Central memory CD8-positive, alpha-beta T cell (primary cell): ENCODE measurements at regions not wholly inside any gene's neighbourhood (a gene's known extent, or its start where the extent isn't known, plus 50 kb on each side); places are given as distances from the start of the nearest gene placed in this dataset.
A peak's percentile ranks its signal among the peaks of the same experiment; 100 is the strongest.

Experiments
- ATAC-seq: fragments of 150-1000 bp; cut with Tn5 transposase; replicated peaks from 2 replicates; pipeline ENCODE4 v1.10.0; 2022; ENCODE audit warnings: mild to moderate bottlenecking, moderate FRiP score, moderate number of reproducible peaks; ENCODE audit not compliant: poor library complexity, severe bottlenecking; ENCODE audit errors: extremely low read depth
- DNase-seq, 2 donors: peaks; one replicate each; pipeline ENCODE4 v3.0.0; 2021; ENCODE audit warnings: low spot score in 2 of 2
- H3K27ac Mint-ChIP-seq: one replicate; pipeline ENCODE4 v1.8.0; 2022; ENCODE audit warnings: low read depth, mild to moderate bottlenecking, moderate library complexity, mixed read lengths
- H3K27me3 Mint-ChIP-seq: one replicate; pipeline ENCODE4 v1.8.0; 2022; ENCODE audit warnings: mixed read lengths
- H3K36me3 Mint-ChIP-seq: one replicate; pipeline ENCODE4 v1.8.0; 2022; ENCODE audit warnings: mild to moderate bottlenecking, moderate library complexity, mixed read lengths; ENCODE audit not compliant: insufficient read depth
- H3K4me1 Mint-ChIP-seq: one replicate; pipeline ENCODE4 v1.8.0; 2022; ENCODE audit warnings: mixed read lengths
- H3K4me3 Mint-ChIP-seq: one replicate; pipeline ENCODE4 v1.8.0; 2022; ENCODE audit warnings: mild to moderate bottlenecking, moderate library complexity, mixed read lengths
- H3K9me3 Mint-ChIP-seq: one replicate; pipeline ENCODE4 v1.8.0; 2022; ENCODE audit warnings: mixed read lengths

DNA sequence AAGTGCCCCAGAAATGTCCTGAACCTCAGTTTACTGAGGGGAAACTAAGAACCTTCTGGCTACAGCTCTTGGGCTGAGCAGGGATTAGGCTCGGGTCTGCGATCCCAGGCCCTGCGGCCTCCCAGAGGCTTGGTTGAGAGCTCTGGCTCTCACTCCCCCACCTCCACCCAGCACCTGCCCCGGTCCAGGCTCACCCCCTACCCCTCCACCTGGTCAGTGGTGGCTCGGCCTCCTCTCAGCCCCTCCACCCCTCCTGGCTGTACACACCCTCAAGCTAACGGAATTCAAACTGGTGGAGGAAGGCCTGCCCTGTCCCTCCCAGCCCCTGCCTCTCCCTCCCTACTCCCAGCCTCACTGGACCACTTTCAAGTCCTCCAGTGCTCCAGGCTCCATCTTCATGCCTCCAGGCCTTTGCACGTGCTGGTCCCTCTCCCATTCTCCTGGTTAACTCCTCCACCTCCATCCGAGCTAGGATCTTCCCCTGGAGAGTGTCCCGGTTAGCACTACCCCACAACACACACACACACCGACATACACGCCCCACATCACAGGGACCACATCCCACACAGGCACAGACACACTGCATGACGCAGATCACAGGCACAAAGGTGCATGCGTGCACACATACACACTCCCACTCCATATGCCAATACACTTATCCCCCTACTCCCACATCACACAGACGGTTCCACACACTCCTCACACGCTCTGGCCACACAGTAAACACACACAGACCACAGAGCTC lies 130.9 kb downstream of the C9orf50 start:
- H3K4me3 Mint-ChIP-seq, result peak overlapping the region; percentile 74
- peaks cover 26% of the 10 kb centered on the region for H3K36me3 Mint-ChIP-seq
- no peaks in the 10 kb centered on the region for H3K9me3 Mint-ChIP-seq
- peak overlapping the region; percentile 92 for H3K27ac Mint-ChIP-seq
- peaks cover 50% of the 10 kb centered on the region for H3K4me1 Mint-ChIP-seq
- DNase-seq (peak; percentile 35 to 38), ATAC-seq (peak; percentile 7)
- no peaks in the 10 kb centered on the region for H3K27me3 Mint-ChIP-seq

DNA sequence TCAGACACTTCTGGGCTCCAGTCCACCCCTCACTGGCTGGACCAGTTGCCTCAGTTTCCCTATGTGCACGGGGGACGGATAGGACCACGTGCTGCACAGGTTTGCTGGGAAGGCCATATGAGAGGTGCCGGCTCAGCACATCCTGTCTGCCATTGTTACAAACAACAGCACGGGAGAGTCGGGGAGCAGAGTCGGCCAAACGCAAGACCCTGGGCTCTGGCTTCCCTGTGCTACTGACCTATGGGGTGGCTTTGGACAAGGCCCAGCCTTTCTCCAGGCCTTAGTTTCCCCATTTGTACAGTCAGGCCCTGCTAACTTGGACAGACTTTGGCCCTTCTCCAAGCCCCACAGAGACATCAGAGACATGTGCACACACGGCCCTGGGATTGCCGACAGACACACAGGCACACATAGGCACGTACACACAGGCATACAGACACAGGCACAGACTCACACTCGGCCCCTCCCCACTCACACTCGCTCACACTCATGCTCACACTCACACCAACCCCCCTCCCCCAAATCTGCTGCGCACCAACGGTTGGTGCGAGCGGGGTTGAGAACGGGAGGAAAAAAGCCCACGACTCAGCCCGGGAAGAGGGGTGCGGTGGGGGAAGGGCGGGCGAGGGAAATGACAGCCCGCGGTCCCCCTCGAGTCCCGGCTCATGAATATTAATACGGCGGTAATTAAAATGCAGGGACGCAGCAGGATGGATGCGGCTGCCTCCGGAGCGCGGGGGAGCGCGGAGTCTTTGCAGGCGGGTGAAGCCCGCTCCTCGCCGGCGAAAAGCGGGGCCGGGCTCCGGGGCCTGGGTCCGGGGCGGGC lies 133.0 kb downstream of the C9orf50 start:
- ATAC-seq (peak; percentile 20), DNase-seq (peak in 1 of 2 donors; percentile 24)
- Mint-ChIP-seq H3K27me3 (no peaks in the 10 kb centered on the region), H3K4me3 (peak overlapping the region; percentile 74), H3K4me1 (peaks cover 45% of the 10 kb centered on the region), H3K27ac (peak overlapping the region; percentile 92), H3K36me3 (peaks cover 28% of the 10 kb centered on the region), H3K9me3 (no peaks in the 10 kb centered on the region)

DNA sequence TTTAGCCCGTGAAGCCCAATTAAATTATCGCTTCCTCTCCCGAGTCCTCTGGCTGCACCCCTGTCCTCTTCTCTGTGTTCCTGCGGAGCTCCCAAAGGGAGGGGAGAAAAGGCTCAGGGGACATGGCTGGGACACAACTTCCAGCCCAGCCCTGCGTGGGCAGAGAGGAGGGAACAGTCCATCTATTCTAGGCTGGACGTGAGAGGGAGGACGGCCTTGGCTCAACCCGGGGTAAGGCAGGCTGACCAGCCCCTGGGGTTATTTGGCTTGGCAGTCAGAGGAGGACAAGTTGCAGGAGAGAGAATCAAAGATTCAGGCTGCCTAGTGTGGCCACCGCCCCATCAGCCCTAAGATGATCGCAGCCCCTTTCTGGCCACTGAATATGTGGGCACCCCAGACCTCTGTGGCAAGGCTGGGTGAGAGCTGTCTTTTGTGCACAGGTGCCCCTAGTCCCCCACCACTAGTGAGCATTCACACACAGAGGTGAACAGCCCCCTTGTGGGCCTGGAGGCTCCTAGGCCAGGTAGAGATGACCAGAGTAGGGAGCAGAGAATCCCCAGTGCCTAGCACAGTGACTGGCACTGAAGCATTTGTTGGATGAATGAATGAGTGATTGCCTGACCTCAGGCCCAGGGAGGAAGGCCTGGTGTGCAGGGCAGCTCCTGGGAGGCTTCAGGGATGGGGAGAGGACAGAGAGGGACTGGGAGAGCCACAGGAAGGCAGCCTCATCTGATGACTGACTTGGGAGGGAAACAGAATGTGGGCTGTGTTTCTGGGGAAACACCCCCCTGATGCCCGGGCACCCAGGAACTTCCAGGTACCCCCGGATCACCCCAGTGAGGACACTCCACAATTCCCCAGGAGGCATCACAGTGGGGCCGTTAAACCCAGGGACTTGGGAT lies 133.9 kb downstream of the C9orf50 start:
- peaks cover 41% of the 10 kb centered on the region for H3K4me1 Mint-ChIP-seq
- ATAC-seq (no peak), DNase-seq (no peak)
- peak overlapping the region; percentile 92 for H3K27ac Mint-ChIP-seq
- H3K9me3 Mint-ChIP-seq, result no peaks in the 10 kb centered on the region
- no peaks in the 10 kb centered on the region for H3K27me3 Mint-ChIP-seq
- peak overlapping the region; percentile 74 for H3K4me3 Mint-ChIP-seq
- peaks cover 28% of the 10 kb centered on the region for H3K36me3 Mint-ChIP-seq

DNA sequence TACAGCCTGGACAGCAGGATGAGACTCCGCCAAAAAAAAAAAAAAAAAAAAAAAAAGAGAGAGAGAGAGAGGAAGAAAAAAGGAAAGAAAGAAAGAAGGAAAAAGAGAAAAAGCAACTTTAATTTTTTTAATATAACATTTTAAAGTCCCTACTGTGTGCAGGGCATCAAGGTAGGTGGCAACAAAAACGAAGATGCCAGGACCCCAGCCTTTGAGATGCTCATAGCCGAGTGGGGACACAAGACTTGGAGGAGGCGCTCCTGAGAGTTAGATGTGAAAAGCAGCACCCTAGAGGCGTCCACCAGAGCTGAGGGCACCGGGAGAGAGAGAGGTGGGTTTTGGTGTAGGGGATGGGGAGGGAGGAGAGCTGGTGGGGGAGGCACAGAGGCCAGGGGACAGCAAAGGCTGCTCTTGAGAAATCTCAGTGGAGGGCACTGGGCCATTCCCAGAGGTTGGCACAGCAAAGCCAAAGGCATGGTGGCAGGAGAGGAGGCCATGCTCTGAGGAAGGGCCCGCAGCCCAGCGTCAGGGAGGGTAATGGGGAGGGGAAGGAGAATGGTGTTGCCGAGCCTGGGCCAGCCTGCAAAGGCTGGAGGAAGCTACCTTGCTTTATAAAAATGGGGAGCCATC lies 135.6 kb downstream of the C9orf50 start:
- no peak for ATAC-seq
- Mint-ChIP-seq H3K36me3 (peaks cover 20% of the 10 kb centered on the region), H3K9me3 (no peaks in the 10 kb centered on the region), H3K27me3 (no peaks in the 10 kb centered on the region), H3K4me1 (peaks cover 26% of the 10 kb centered on the region), H3K4me3 (no peak overlapping the region), H3K27ac (peak overlapping the region; percentile 92)
- DNase-seq, result no peak

DNA sequence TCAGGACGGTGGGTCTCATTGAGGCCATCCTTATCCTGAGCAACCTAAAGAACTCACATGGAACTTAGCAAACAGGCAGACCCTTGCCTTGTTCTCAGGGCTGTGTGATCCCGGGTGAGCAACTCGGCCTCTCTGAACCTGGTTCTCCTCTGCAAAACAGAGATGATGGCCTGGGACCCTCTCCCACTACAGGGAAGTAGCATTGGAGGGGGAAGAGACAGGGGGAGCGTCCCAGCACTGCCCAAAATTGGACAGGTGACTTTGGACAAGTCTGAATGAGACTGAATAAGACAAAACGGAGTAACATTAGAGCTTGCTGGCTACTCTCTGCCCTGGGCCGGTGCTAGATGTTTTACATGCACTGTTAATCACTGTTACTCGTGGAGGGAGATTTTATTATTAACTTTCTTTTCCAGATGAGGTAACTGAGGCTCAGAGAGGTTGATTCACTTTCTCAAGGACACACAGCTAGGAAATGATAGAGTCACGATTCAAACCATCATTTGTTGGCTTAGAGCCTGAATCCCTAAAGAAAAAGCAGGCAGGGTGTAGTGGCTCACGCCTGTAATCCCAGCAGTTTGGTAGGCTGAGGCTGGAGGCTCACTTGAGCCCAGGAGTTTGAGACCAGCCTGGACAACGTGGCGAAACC lies 136.4 kb downstream of the C9orf50 start:
- DNase-seq, result no peak
- peaks cover 17% of the 10 kb centered on the region for H3K36me3 Mint-ChIP-seq
- no peaks in the 10 kb centered on the region for H3K9me3 Mint-ChIP-seq
- H3K4me3 Mint-ChIP-seq, result no peak overlapping the region
- H3K27me3 Mint-ChIP-seq, result no peaks in the 10 kb centered on the region
- H3K27ac Mint-ChIP-seq, result peak overlapping the region; percentile 76
- no peak for ATAC-seq
- peaks cover 23% of the 10 kb centered on the region for H3K4me1 Mint-ChIP-seq

DNA sequence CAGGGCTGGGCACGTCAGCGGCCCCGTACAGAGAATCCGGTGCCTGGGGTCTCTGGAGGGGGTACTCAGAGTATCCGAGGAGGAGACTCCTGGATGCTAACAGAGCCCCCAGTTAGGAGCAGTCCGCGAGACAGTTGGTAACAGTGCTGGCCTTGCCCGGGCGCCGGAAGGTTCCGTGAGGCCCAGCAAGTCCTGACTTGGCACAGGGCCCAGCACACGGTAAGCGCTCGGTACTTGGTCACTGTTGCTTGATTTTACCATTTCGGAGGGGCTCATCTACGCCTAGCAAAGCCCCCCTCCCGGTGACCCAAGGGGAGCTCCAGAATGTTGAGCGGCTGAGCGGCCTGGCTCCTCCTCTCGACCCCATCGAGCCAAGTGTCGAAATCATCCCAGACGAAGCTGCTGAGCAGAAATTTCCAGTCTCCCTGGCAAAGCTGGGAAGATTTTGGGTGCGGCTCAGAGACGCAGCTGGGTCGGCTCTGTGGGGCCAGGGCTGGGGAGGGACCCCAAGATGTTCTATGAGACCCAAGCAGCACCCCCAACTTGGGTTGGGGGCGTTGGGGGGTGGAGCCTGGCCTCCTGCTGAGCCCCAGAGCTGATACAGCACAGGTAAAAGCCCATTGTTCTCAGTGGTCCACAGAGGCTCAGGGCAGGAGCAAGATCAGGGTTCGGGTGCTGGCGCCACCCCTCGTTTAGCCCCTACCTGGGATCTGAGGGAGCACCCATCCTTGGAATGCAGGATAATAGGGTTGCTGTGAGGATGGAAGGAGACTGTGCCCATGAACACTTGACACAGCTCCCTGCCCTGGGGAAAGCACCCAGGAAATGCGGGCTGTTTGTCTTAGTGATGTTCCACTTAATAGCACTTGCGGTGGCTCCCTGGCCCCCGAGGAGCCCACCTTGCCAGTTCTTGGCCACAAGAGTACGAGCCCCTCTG lies 137.2 kb downstream of the C9orf50 start:
- Mint-ChIP-seq H3K27ac (peak overlapping the region; percentile 76), H3K4me1 (peaks cover 17% of the 10 kb centered on the region), H3K36me3 (peaks cover 13% of the 10 kb centered on the region), H3K9me3 (no peaks in the 10 kb centered on the region), H3K27me3 (no peaks in the 10 kb centered on the region), H3K4me3 (peak overlapping the region; percentile 58)
- DNase-seq, result no peak
- no peak for ATAC-seq

DNA sequence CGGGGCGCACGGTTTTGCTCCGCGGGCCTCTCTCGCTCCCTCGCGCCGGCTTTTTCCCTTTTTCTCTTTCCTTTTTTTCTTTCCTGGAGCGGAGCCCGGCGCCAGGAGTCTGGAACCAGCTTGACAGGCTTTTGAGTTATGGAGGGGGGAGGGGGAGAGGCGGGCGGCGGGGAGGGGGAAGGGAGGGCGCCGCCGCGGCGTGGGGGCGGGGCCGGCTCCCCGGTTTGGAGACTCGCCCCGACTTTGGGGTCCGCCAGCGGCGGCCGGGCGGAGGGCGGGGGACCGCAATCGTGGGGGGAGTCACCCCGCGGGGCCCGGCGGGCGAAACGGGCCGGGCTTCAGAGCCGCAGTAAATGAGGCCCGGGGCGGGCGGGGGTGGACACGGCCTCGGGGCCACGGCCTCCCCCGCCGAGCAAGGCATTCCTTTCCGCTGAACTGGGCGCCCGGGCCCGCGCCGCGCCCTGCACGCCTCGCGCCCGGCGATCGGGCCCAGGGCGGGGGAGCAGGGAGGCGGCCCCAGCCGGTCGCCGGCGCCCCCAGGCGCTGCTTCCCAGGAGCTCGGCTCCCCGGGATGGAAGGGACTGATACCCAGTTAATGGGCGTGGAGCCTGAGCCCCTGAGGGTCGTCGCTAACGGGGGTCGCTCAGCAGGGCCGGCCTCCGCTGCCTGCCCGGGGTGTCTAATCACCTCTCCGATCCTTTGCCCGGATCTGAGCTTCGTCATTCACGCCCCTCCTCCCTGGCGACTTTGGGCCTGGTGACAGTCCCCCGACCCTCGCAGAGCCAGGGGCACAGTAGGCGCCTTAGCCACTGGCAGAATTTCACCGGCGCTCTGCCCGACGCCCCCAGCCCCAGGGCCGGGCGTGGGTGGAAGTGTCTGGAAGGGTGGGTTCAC lies 138.1 kb downstream of the C9orf50 start:
- H3K27me3 Mint-ChIP-seq, result no peaks in the 10 kb centered on the region
- peaks cover 11% of the 10 kb centered on the region for H3K4me1 Mint-ChIP-seq
- no peak overlapping the region for H3K27ac Mint-ChIP-seq
- H3K4me3 Mint-ChIP-seq, result peak overlapping the region; percentile 58
- H3K36me3 Mint-ChIP-seq, result peaks cover 8% of the 10 kb centered on the region
- no peak for ATAC-seq
- H3K9me3 Mint-ChIP-seq, result no peaks in the 10 kb centered on the region
- no peak for DNase-seq

DNA sequence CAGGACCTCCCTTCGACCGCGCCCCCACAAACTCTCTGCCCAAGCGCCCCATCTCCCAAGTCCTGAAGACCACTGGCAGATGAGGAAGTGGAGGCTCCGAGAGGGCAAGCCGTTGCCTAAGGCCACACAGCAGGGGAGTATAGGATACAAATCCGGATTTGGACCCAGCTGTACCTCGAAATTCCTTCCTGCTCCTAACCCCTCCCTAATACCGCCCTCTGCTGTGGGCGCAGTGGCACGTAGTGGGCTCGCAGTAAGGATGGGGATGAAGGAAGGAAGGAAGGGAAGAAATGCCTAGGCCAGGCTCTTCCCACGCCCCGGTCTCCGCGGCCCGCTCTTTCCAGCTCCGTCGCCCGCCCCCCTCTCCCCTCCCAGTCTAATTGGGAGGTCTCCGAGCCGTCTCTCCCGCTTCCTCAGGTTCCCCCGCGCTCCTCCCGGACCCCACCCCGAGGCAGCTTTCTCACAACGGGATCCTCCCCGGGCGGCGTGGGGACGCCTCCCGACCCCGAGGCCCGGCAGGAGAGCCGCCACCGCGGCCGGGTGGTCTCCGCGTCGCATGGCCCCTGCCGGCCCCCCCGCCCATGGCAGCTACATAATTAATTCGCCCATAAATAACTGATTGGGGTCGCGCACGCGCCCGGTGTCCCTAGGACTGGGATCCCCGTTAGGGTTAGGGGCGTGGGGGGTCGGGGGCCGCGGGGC lies 138.9 kb downstream of the C9orf50 start:
- Mint-ChIP-seq H3K9me3 (no peaks in the 10 kb centered on the region), H3K27ac (peak overlapping the region; percentile 51), H3K27me3 (no peaks in the 10 kb centered on the region), H3K36me3 (peaks cover 6% of the 10 kb centered on the region), H3K4me1 (peaks cover 3% of the 10 kb centered on the region), H3K4me3 (peak overlapping the region; percentile 68)
- DNase-seq (no peak), ATAC-seq (no peak)

DNA sequence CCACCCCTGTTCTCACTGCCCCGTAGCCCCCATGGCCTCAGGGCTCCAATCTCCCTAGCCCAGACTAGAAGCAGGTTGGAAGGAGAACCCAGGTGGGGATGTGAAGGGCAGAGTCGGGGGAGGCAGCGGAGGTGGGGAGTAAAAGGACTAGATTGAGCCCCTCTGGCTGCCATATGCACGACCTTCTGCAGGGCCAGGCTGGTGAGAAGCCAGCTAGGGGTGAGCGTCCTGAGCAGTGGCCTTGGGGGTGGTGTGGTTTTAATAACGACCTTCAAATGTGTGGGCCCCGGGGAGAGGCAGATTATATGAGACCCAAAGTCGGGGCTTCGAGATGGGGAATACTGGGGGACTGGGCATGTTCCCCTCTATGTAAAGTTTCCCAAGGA lies 139.5 kb downstream of the C9orf50 start:
- Mint-ChIP-seq H3K4me3 (peak overlapping the region; percentile 68), H3K9me3 (no peaks in the 10 kb centered on the region), H3K27ac (peak overlapping the region; percentile 51), H3K4me1 (no peaks in the 10 kb centered on the region), H3K36me3 (peaks cover 4% of the 10 kb centered on the region), H3K27me3 (no peaks in the 10 kb centered on the region)
- DNase-seq (no peak), ATAC-seq (no peak)

DNA sequence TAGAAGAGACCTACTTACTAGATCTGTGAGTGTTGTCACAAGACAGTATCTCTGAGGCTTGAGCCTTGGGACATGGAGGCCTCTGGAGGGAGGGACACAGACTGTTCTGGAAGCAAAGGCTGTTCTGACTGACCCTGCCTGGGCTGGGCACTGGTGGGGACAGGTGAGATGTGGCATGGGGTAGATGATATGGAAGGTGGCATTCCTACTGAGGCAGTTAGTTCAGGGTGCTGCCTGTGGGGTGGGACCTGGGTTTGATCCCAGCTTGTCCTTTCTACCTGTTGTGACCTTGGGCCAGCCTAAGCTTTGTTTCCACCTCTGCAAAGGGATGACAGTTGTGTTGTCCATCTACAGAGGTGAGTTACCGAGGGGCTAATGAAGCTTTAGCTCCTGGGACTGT lies 140.2 kb downstream of the C9orf50 start:
- Mint-ChIP-seq H3K36me3 (peaks cover 4% of the 10 kb centered on the region), H3K27me3 (no peaks in the 10 kb centered on the region), H3K4me1 (no peaks in the 10 kb centered on the region), H3K4me3 (no peak overlapping the region), H3K27ac (peak overlapping the region; percentile 10), H3K9me3 (no peaks in the 10 kb centered on the region)
- no peak for DNase-seq
- ATAC-seq, result no peak
